CD14-positive monocyte (primary cell): ENCODE measurements at regions not wholly inside any gene's neighbourhood (a gene's known extent, or its start where the extent isn't known, plus 50 kb on each side); places are given as distances from the start of the nearest gene placed in this dataset.

Experiments
- DNase-seq, 3 donors: peaks; one replicate each; pipeline ENCODE4 v3.0.0-alpha.2; 2011 to 2022
- H2AFZ ChIP-seq: 2 replicates; pipeline ENCODE4 v1.6.0; 2012; ENCODE audit warnings: mild to moderate bottlenecking, low read depth, low read length, inconsistent platforms; ENCODE audit not compliant: insufficient read depth, poor library complexity, severe bottlenecking
- H3K27ac ChIP-seq, 2 donors: 1 replicate in 1 of 2; 2 replicates in 1 of 2; pipeline ENCODE4 v1.5.1; 2012 to 2013; ENCODE audit warnings: low read length in 2 of 2, control low read depth in 1 of 2, inconsistent platforms in 1 of 2, low read depth in 1 of 2, mild to moderate bottlenecking in 1 of 2
- H3K27me3 ChIP-seq, 2 donors: one replicate each; pipeline versions ENCODE4 v1.6.0 to v1.6.1; 2011 to 2013; ENCODE audit warnings: low read length in 2 of 2; ENCODE audit not compliant: control insufficient read depth in 2 of 2, insufficient read depth in 2 of 2
- H3K36me3 ChIP-seq, 2 donors: replicated peaks in 1 of 2; 1 replicate in 1 of 2; 2 replicates in 1 of 2; pipeline versions ENCODE4 v1.5.1 to v1.6.1; 2012 to 2013; ENCODE audit warnings: low read length in 2 of 2, control low read depth in 1 of 2, inconsistent platforms in 1 of 2, mild to moderate bottlenecking in 1 of 2; ENCODE audit not compliant: insufficient read depth in 2 of 2, control insufficient read depth in 1 of 2
- H3K4me1 ChIP-seq, 2 donors: 1 replicate in 1 of 2; 2 replicates in 1 of 2; pipeline versions ENCODE4 v1.5.1 to v1.6.1; 2012 to 2013; ENCODE audit warnings: low read length in 2 of 2, control low read depth in 1 of 2, inconsistent platforms in 1 of 2, mild to moderate bottlenecking in 1 of 2, moderate library complexity in 1 of 2; ENCODE audit not compliant: insufficient read depth in 2 of 2, control insufficient read depth in 1 of 2
- H3K4me2 ChIP-seq: replicated peaks from 2 replicates; pipeline ENCODE3; 2012; ENCODE audit warnings: low read length, moderate library complexity, mild to moderate bottlenecking; ENCODE audit not compliant: poor library complexity, severe bottlenecking; ENCODE audit errors: extremely low read depth
- H3K4me3 ChIP-seq, 3 experiments: fragments of 200-600 bp in 1 of 3; sonication (generic) in 1 of 3; replicated peaks in 1 of 3; 1 replicate in 2 of 3; 2 replicates in 1 of 3; pipeline ENCODE4 v1.5.1; 2011 to 2013; ENCODE audit warnings: low read length in 3 of 3, mild to moderate bottlenecking in 3 of 3, control low read depth in 2 of 3, low read depth in 2 of 3, inconsistent platforms in 1 of 3, moderate library complexity in 1 of 3
- H3K79me2 ChIP-seq: 2 replicates; pipeline ENCODE4 v1.6.0; 2012; ENCODE audit warnings: mild to moderate bottlenecking, control low read depth, inconsistent platforms, low read length, moderate library complexity; ENCODE audit not compliant: insufficient read depth
- H3K9ac ChIP-seq: 2 replicates; pipeline ENCODE4 v1.6.0; 2017; ENCODE audit warnings: low read length, mild to moderate bottlenecking; ENCODE audit not compliant: insufficient read depth, poor library complexity, severe bottlenecking
- H3K9me3 ChIP-seq, 2 donors: replicated peaks in 1 of 2; 1 replicate in 1 of 2; 2 replicates in 1 of 2; pipeline versions ENCODE4 v1.5.1 to v1.6.1; 2012 to 2013; ENCODE audit warnings: low read length in 2 of 2, control low read depth in 1 of 2; ENCODE audit not compliant: control insufficient read depth in 1 of 2, insufficient read depth in 1 of 2
- H4K20me1 ChIP-seq: 2 replicates; pipeline ENCODE4 v1.6.0; 2012; ENCODE audit warnings: mild to moderate bottlenecking, low read length, control low read depth, moderate library complexity; ENCODE audit not compliant: insufficient read depth
- H3K27ac Mint-ChIP-seq, 7 donors: one replicate each; pipeline ENCODE4 v1.8.0; 2020; ENCODE audit warnings: mild to moderate bottlenecking in 7 of 7, mixed read lengths in 7 of 7, moderate library complexity in 6 of 7, inconsistent platforms in 2 of 7
- H3K27me3 Mint-ChIP-seq, 3 donors: one replicate each; pipeline ENCODE4 v1.8.0; 2021 to 2022; ENCODE audit warnings: low read depth in 3 of 3, mild to moderate bottlenecking in 3 of 3, mixed read lengths in 3 of 3, moderate library complexity in 3 of 3, inconsistent platforms in 1 of 3
- H3K36me3 Mint-ChIP-seq, 2 donors: one replicate each; pipeline ENCODE4 v1.8.0; 2020; ENCODE audit warnings: mixed read lengths in 2 of 2, inconsistent platforms in 1 of 2, mild to moderate bottlenecking in 1 of 2
- H3K4me1 Mint-ChIP-seq: one replicate; pipeline ENCODE4 v1.8.0; 2020; ENCODE audit warnings: mild to moderate bottlenecking, mixed read lengths
- H3K4me3 Mint-ChIP-seq, 2 donors: one replicate each; pipeline ENCODE4 v1.8.0; 2020; ENCODE audit warnings: mild to moderate bottlenecking in 2 of 2, mixed read lengths in 2 of 2, moderate library complexity in 1 of 2
- H3K9me3 Mint-ChIP-seq, 7 donors: one replicate each; pipeline ENCODE4 v1.8.0; 2020 to 2022; ENCODE audit warnings: mixed read lengths in 7 of 7, mild to moderate bottlenecking in 6 of 7, moderate library complexity in 6 of 7, inconsistent platforms in 2 of 7
- whole genome bisulfite sequencing: methylation state at CpG from one replicate; pipeline ENCODE4 v1.1.5; 2013; ENCODE audit warnings: missing lambda C conversion rate; ENCODE audit not compliant: insufficient coverage; 5-methylcytosine and 5-hydroxymethylcytosine counted together
- intact Hi-C, 2 donors: fragments of 100-400 bp; cut with micrococcal nuclease; formaldehyde crosslinking; loops; one replicate each; pipeline versions ENCODE4 v1.15.0 to v1.15.1; 2023
- TF ChIP-seq, protein P1 (sequence below): fragments of 200-600 bp; IDR thresholded peaks from one replicate; pipeline ENCODE4 v1.8.0; 2022; ENCODE audit warnings: antibody characterized with exemption, mild to moderate bottlenecking

DNA sequence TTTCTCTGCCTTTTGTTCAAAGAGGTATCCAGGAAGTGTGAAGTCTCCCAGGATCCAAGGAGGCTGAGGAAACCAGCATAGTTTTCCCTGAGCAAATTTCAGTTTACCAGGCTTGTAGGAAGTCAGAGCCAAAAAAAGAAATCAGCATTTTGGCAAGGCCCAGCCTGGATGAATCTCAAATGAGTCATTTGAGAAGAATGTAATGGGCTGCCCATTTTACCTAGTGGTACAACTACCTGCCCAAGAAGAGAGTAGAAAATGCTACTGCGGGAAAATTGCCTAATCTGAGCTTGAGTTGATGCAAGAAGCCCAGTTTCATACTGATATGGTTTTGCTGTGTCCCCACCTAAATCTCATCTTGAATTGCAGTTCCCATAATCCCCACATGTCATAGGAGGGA is 284.1 kb upstream of the ZNF507 start:
- TF ChIP-seq, protein P1, sequence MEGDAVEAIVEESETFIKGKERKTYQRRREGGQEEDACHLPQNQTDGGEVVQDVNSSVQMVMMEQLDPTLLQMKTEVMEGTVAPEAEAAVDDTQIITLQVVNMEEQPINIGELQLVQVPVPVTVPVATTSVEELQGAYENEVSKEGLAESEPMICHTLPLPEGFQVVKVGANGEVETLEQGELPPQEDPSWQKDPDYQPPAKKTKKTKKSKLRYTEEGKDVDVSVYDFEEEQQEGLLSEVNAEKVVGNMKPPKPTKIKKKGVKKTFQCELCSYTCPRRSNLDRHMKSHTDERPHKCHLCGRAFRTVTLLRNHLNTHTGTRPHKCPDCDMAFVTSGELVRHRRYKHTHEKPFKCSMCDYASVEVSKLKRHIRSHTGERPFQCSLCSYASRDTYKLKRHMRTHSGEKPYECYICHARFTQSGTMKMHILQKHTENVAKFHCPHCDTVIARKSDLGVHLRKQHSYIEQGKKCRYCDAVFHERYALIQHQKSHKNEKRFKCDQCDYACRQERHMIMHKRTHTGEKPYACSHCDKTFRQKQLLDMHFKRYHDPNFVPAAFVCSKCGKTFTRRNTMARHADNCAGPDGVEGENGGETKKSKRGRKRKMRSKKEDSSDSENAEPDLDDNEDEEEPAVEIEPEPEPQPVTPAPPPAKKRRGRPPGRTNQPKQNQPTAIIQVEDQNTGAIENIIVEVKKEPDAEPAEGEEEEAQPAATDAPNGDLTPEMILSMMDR, result no peak
- Histone ChIP-seq H3K4me1 (no peaks in the 10 kb centered on the region), H3K4me3 (no peak overlapping the region), H3K4me2 (no peak overlapping the region), H4K20me1 (no peaks in the 10 kb centered on the region), H3K9me3 (no peaks in the 10 kb centered on the region), H3K36me3 (no peaks in the 10 kb centered on the region), H3K79me2 (no peaks in the 10 kb centered on the region), H3K27me3 (no peaks in the 10 kb centered on the region), H2AFZ (no peak overlapping the region), H3K27ac (no peak overlapping the region), H3K9ac (no peak overlapping the region)
- peak overlapping the region in 1 of 7 donors; percentile 41 for H3K27ac Mint-ChIP-seq
- H3K9me3 Mint-ChIP-seq, result peaks cover 2 to 16% (median 6%) of the 10 kb centered on the region in 7 donors
- peaks cover 0 to 8% (median 5%) of the 10 kb centered on the region in 3 donors for H3K27me3 Mint-ChIP-seq
- H3K36me3 Mint-ChIP-seq, result no peaks in the 10 kb centered on the region
- H3K4me1 Mint-ChIP-seq, result no peaks in the 10 kb centered on the region
- no peak overlapping the region for H3K4me3 Mint-ChIP-seq
- intact Hi-C loops, result no loop called here
- WGBS, result no CpG with 5 or more reads among the region's 1 CpG
- no peak for DNase-seq

DNA sequence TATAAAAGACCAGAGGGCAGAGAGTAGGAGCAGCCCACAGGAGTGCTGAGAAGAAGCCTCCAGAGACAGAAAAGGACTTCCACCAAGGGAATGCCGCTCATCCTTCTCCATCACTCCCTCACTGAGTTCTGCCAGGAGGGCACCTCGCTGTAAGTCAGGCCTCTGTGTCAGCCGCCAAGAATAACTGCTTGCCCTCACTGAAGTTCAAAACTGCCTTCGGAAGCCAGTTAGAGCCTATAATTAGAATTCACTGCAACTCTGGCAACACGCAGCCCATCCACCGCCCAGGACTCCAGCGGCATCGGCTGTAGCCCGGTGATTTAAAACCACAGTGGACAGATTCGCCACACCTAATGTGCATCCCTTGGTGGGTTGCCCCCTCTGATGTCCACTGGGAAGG is 281.8 kb upstream of the ZNF507 start:
- intact Hi-C loops, result no loop called here
- H3K4me2 ChIP-seq, result no peak overlapping the region
- H2AFZ ChIP-seq, result no peak overlapping the region
- TF ChIP-seq, protein P1, result no peak
- Mint-ChIP-seq H3K36me3 (no peaks in the 10 kb centered on the region), H3K27ac (no peak overlapping the region), H3K27me3 (peaks cover 0 to 6% (median 3%) of the 10 kb centered on the region in 3 donors), H3K4me1 (no peaks in the 10 kb centered on the region), H3K4me3 (no peak overlapping the region), H3K9me3 (peaks cover 0 to 11% (median 3%) of the 10 kb centered on the region in 7 donors)
- no peak overlapping the region for H3K27ac ChIP-seq
- WGBS, result 92% methylated on average over 10 of the region's 10 CpGs
- no peaks in the 10 kb centered on the region for H3K4me1 ChIP-seq
- no peaks in the 10 kb centered on the region for H4K20me1 ChIP-seq
- H3K79me2 ChIP-seq, result no peaks in the 10 kb centered on the region
- no peaks in the 10 kb centered on the region for H3K36me3 ChIP-seq
- no peaks in the 10 kb centered on the region for H3K9me3 ChIP-seq
- no peaks in the 10 kb centered on the region for H3K27me3 ChIP-seq
- DNase-seq, result no peak
- no peak overlapping the region for H3K4me3 ChIP-seq
- no peak overlapping the region for H3K9ac ChIP-seq
